Ishikawa (cell line): ENCODE measurements at regions not wholly inside any gene's neighbourhood (a gene's known extent, or its start where the extent isn't known, plus 50 kb on each side); places are given as distances from the start of the nearest gene placed in this dataset.

Experiments used
- CEBPB ChIP-seq: IDR thresholded peaks from 2 replicates; pipeline ENCODE4 v1.6.1; 2012
- CREB1 ChIP-seq: IDR thresholded peaks from 2 replicates; pipeline ENCODE4 v1.6.1; 2012; ENCODE audit warnings: low read depth
- EGR1 ChIP-seq: IDR thresholded peaks from 2 replicates; pipeline ENCODE4 v1.6.1; 2012
- EP300 ChIP-seq: IDR thresholded peaks from 2 replicates; pipeline ENCODE4 v1.6.1; 2012; ENCODE audit warnings: borderline replicate concordance
- FOXM1 ChIP-seq: IDR thresholded peaks from 2 replicates; pipeline ENCODE4 v1.6.1; 2012; ENCODE audit warnings: low read depth, borderline replicate concordance
- MAX ChIP-seq: IDR thresholded peaks from 2 replicates; pipeline ENCODE4 v1.6.1; 2012
- NFIC ChIP-seq: IDR thresholded peaks from 2 replicates; pipeline ENCODE4 v1.6.1; 2012
- RAD21 ChIP-seq: IDR thresholded peaks from 2 replicates; pipeline ENCODE4 v1.6.1; 2012; ENCODE audit warnings: low read depth
- REST ChIP-seq: IDR thresholded peaks from 2 replicates; pipeline ENCODE4 v1.6.1; 2012; ENCODE audit warnings: low read depth, mild to moderate bottlenecking
- TAF1 ChIP-seq: IDR thresholded peaks from 2 replicates; pipeline ENCODE4 v1.6.1; 2012; ENCODE audit warnings: low read depth, mild to moderate bottlenecking
- TCF12 ChIP-seq: IDR thresholded peaks from 2 replicates; pipeline ENCODE4 v1.6.1; 2012; ENCODE audit warnings: low read depth
- TEAD4 ChIP-seq: IDR thresholded peaks from 2 replicates; pipeline ENCODE4 v1.6.1; 2012
- USF1 ChIP-seq: IDR thresholded peaks from 2 replicates; pipeline ENCODE4 v1.6.1; 2012
- YY1 ChIP-seq: IDR thresholded peaks from 2 replicates; pipeline ENCODE4 v1.6.1; 2012; ENCODE audit warnings: low read depth
- ZBTB7A ChIP-seq: IDR thresholded peaks from 2 replicates; pipeline ENCODE4 v1.6.1; 2012; ENCODE audit warnings: low read depth

- TF ChIP-seq YY1, result no peak
- no peak for TF ChIP-seq MAX
- TF ChIP-seq EGR1, result no peak
- TF ChIP-seq CEBPB, result no peak
- TF ChIP-seq NFIC, result no peak
- TF ChIP-seq TCF12, result no peak
- no peak for TF ChIP-seq TAF1
- TF ChIP-seq EP300, result no peak
- no peak for TF ChIP-seq RAD21
- no peak for TF ChIP-seq TEAD4
- no peak for TF ChIP-seq USF1
- TF ChIP-seq FOXM1, result no peak
- TF ChIP-seq CREB1, result no peak
- TF ChIP-seq ZBTB7A, result no peak
These were observed 73.4 kb upstream of the ATP2B1 start for GRCh38 chr12:89781946-89782550.

GRCh38 chr12:89781156-89781555 lies 72.5 kb upstream of the ATP2B1 start:
- TF ChIP-seq NFIC (no peak), USF1 (no peak), EP300 (no peak), CREB1 (no peak), ZBTB7A (no peak), TEAD4 (no peak), RAD21 (no peak), CEBPB (no peak), EGR1 (no peak), TAF1 (no peak)

- no peak for TF ChIP-seq RAD21
- TF ChIP-seq TCF12, result no peak
- no peak for TF ChIP-seq REST
- TF ChIP-seq TAF1, result no peak
- no peak for TF ChIP-seq ZBTB7A
- no peak for TF ChIP-seq EGR1
- TF ChIP-seq CREB1, result no peak
- TF ChIP-seq USF1, result no peak
- TF ChIP-seq CEBPB, result no peak
- no peak for TF ChIP-seq YY1
- TF ChIP-seq MAX, result no peak
- no peak for TF ChIP-seq NFIC
- TF ChIP-seq TEAD4, result no peak
- no peak for TF ChIP-seq EP300
These were observed 70.5 kb upstream of the ATP2B1 start for GRCh38 chr12:89779090-89779489.

GRCh38 chr12:89777733-89778379 lies 69.2 kb upstream of the ATP2B1 start:
- TF ChIP-seq MAX (no peak), TCF12 (no peak), REST (no peak), ZBTB7A (no peak), NFIC (no peak), RAD21 (no peak), TEAD4 (no peak), TAF1 (no peak), CREB1 (no peak), USF1 (no peak), FOXM1 (no peak), YY1 (no peak), CEBPB (no peak)

GRCh38 chr12:89775986-89776365 lies 67.3 kb upstream of the ATP2B1 start:
- TF ChIP-seq USF1, result no peak
